ENCODE measurements at regions not wholly inside any gene's neighbourhood (a gene's known extent, or its start where the extent isn't known, plus 50 kb on each side); places are given as distances from the start of the nearest gene placed in this dataset.
"Not testable (repeated sequence)": the region's sequence is repeated elsewhere in the genome, so short reads cannot be mapped to it uniquely, and the experiment has no call there.

DNA sequence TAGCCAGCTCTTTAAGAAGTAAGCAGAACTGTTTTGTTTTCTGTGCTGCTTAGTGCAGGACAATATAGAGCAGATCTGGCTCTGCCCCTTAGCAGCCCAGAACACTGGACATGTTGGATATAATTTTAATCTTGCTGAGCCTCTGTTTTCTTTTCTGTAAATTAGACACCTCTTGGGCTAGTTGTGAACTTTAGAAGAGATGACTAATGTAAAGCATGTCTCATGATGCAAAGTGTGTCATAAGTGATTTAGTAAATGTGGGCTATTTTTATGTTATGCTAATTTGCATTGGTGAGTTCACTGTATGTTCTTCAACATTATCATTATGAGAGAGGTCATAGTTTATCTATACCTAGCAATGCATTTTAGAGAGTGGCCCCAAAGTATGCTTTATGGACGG is 156.1 kb upstream of the ADAMTSL1 start:
- ATAC-seq (ENCODE audit: low read depth): no peak
- H3K9me3 ChIP-seq (ENCODE audit: severe bottlenecking): no peaks in the 10 kb centered on the region
- H3K4me1 ChIP-seq (ENCODE audit: insufficient read depth, poor library complexity, severe bottlenecking): no peaks in the 10 kb centered on the region
- no peaks in the 10 kb centered on the region for H3K27me3 ChIP-seq (ENCODE audit: insufficient read depth, poor library complexity, severe bottlenecking)
- no peak overlapping the region for H3K4me3 ChIP-seq (ENCODE audit: severe bottlenecking)
- TF ChIP-seq CTCF (IDR thresholded peaks at IDR 0.05; ENCODE audit: poor library complexity, severe bottlenecking): no peak
- no peak overlapping the region for H3K27ac ChIP-seq (ENCODE audit: poor library complexity, severe bottlenecking)
- no peak for DNase-seq (ENCODE audit: low spot score)
- no peaks in the 10 kb centered on the region for H3K36me3 ChIP-seq (ENCODE audit: low read depth)

- Histone ChIP-seq H3K4me3 (ENCODE audit: severe bottlenecking) (no peak overlapping the region), H3K36me3 (ENCODE audit: low read depth) (no peaks in the 10 kb centered on the region), H3K27ac (ENCODE audit: poor library complexity, severe bottlenecking) (no peak overlapping the region), H3K4me1 (ENCODE audit: insufficient read depth, poor library complexity, severe bottlenecking) (no peaks in the 10 kb centered on the region), H3K9me3 (ENCODE audit: severe bottlenecking) (no peaks in the 10 kb centered on the region), H3K27me3 (ENCODE audit: insufficient read depth, poor library complexity, severe bottlenecking) (no peaks in the 10 kb centered on the region)
- no peak for TF ChIP-seq CTCF (IDR thresholded peaks at IDR 0.05; ENCODE audit: poor library complexity, severe bottlenecking)
- ATAC-seq (ENCODE audit: low read depth) (no peak), DNase-seq (ENCODE audit: low spot score) (no peak)
Measured at GRCh38 chr9:18319918-18320445, 154.0 kb upstream of the ADAMTSL1 start.

GRCh38 chr9:18324928-18325745 is 148.8 kb upstream of the ADAMTSL1 start:
- no peak overlapping the region for H3K4me3 ChIP-seq (ENCODE audit: severe bottlenecking)
- H3K27ac ChIP-seq (ENCODE audit: poor library complexity, severe bottlenecking): no peak overlapping the region
- no peaks in the 10 kb centered on the region for H3K9me3 ChIP-seq (ENCODE audit: severe bottlenecking)
- ATAC-seq (ENCODE audit: low read depth) (no peak), DNase-seq (ENCODE audit: low spot score) (no peak)
- H3K36me3 ChIP-seq (ENCODE audit: low read depth): no peaks in the 10 kb centered on the region
- no peaks in the 10 kb centered on the region for H3K27me3 ChIP-seq (ENCODE audit: insufficient read depth, poor library complexity, severe bottlenecking)
- TF ChIP-seq CTCF (IDR thresholded peaks at IDR 0.05; ENCODE audit: poor library complexity, severe bottlenecking): no peak
- no peaks in the 10 kb centered on the region for H3K4me1 ChIP-seq (ENCODE audit: insufficient read depth, poor library complexity, severe bottlenecking)

DNA sequence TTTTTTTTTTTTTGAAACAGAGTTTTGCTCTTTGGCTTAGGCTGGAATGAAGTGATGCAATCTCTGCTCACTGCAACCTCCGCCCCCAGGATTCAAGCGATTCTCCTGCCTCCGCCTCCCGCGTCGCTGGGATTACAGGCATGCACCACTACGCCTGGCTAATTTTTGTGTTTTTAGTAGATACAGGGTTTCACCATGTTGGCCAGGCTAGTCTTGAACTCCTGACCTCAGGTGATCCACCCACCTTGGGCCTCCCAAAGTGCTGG is 148.3 kb upstream of the ADAMTSL1 start:
- H3K27me3 ChIP-seq (ENCODE audit: insufficient read depth, poor library complexity, severe bottlenecking); H3K36me3 ChIP-seq (ENCODE audit: low read depth); ATAC-seq (ENCODE audit: low read depth); H3K4me3 ChIP-seq (ENCODE audit: severe bottlenecking); H3K9me3 ChIP-seq (ENCODE audit: severe bottlenecking); H3K27ac ChIP-seq (ENCODE audit: poor library complexity, severe bottlenecking); DNase-seq (ENCODE audit: low spot score); H3K4me1 ChIP-seq (ENCODE audit: insufficient read depth, poor library complexity, severe bottlenecking): not testable (repeated sequence)

DNA sequence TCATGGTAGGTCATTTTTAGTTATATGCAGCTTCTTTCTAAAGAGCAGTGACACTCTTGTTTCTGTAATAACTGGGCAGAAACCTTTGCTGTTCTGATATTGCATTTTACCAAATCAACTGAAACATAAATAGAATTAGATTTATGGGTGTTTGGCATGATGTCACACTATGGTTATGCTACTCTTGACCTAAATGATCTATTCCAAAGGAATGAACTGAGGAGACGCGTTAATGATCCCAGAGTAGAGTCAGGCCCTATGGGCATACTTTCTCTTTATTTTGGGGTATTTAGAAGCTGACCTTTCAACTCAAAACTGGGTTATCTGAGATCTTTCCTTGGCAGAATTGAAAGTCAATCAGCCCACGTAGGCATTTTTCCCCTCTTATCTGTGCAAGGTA is 146.8 kb upstream of the ADAMTSL1 start:
- Histone ChIP-seq H3K4me1 (ENCODE audit: insufficient read depth, poor library complexity, severe bottlenecking) (no peaks in the 10 kb centered on the region), H3K4me3 (ENCODE audit: severe bottlenecking) (no peak overlapping the region), H3K9me3 (ENCODE audit: severe bottlenecking) (no peaks in the 10 kb centered on the region), H3K27me3 (ENCODE audit: insufficient read depth, poor library complexity, severe bottlenecking) (no peaks in the 10 kb centered on the region), H3K27ac (ENCODE audit: poor library complexity, severe bottlenecking) (no peak overlapping the region), H3K36me3 (ENCODE audit: low read depth) (no peaks in the 10 kb centered on the region)
- no peak for ATAC-seq (ENCODE audit: low read depth)
- no peak for DNase-seq (ENCODE audit: low spot score)
- TF ChIP-seq CTCF (IDR thresholded peaks at IDR 0.05; ENCODE audit: poor library complexity, severe bottlenecking): no peak

Data from RWPE2 (cell line).